SKM-1 treated with dmso at 0.1 percent for 144 hours (cell line): ENCODE measurements at regions not wholly inside any gene's neighbourhood (a gene's known extent, or its start where the extent isn't known, plus 50 kb on each side); places are given as distances from the start of the nearest gene placed in this dataset.

Source experiments
- DNase-seq: peaks from one replicate; lab custom pipeline; 2025; ENCODE audit not compliant: unreplicated experiment; lab: John Stamatoyannopoulos, UW

DNA sequence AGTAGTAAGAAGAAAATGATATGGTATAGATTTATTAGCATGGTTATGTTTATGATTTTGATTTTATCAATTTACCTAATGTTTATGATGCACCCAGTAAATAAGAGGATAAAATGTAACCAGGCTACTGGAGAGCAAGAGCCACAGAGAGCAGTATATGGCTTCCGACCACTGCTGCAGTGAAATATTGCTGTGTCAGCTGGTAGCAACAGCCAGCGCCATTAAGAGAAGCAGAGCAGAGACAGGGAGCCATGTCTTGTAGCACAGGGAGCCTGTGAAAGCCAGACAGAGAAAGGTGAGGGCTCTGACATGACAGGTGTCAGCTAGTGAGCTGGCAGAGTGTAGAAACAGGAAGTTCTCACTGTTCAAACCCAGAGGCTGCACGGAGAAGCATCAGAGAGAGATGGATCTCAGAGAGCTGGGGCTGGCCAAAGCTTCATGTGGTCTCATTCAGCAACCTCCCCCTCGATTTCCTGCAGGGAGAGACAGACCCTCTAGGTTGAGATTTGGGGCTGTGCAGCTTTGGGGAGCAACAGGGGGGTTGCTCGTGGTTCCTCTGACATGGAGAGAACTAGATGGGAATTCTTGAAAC, 202.1 kb downstream of the MED10 start:
- DNase-seq = no peak

DNA sequence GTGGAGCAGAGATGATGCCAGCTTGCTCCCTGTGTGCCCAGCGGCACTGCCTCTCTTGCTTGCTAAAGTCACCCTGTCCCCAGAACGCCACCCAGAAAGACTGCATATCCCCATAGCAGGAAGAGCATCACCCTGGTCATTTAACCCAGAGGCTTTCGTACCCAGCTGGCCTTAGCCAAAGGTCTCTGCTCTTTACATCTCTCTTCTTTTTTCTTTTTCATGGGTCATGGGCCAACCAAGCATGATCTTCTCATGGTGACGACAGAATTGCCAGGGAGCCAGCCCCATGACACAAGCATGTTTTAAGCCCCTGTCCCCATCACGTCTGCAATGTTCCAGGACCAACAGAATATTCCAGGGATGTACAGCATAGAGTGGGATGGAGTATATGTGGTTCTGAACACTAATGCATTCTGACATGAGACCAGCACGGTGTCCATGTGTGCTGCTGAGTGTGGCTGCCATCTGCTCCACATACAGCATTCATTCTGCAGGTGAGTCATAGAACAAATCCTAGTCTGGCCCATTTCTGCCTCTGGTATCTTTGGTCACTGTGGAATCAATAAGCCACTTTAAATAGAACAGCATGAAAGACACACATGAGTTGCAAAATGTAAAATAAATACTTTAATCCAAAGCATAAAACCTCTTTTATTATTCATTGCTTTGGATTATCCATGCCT, 203.0 kb downstream of the MED10 start:
- no peak for DNase-seq

- DNase-seq = no peak
Measured at GRCh38 chr5:6169660-6170059, 208.7 kb downstream of the MED10 start.

DNA sequence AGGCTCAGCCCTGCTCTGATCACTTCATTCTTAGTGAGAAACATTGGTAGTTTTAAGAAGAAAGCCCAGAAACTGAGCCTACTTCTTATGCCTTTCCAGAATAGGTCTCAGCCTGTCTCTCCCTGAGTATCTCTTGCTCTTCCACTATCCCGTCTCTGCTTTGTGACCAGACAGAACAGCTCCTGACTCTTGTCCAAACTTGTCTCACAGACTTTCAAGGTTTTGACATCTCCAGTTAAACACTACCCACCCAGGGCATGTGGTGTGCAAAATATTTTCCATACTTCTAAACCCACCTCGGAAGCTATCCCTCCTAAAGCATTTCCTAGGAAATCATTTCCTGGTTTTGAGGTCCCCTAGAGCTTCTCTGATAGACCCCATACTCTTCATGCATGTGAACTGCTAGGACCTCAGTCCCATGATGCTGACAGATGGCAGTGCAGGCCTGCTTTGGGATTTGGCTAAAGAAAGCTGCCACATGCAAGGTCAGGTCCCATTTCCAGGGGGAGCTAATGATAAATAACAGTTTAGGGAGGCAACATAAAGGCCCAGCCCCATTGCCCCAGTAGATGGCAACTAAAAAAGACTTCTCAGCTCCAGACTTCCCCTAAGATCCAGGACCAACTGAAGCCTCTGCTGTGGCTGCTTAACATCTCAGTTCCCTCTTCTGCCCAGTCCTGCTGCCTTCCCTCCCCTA, 211.5 kb downstream of the MED10 start:
- no peak for DNase-seq

DNA sequence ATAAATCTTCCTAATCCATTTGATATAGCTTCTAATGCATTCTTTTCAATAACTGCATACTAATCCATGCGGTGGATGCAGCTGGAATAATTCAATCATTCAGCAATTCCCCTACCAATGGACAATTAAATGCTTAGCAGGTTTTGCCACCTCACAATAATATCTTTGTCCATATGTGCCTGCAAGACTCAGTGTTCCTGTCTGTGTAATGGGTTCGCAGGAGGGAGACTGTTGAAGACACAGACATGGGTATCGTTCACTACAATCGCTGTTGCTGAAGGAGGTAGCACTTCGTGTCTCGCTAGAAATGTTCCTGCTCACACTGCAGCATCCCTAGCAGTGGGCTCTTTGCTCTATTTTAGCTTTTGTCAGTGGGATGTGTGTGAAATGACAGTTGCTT, 214.4 kb downstream of the MED10 start:
- DNase-seq = no peak

- DNase-seq = no peak
Measured at GRCh38 chr5:6162175-6162574, 216.2 kb downstream of the MED10 start.

- DNase-seq = no peak
Measured at GRCh38 chr5:6161257-6161656, 217.1 kb downstream of the MED10 start.

GRCh38 chr5:6159832-6160430, 218.4 kb downstream of the MED10 start:
- DNase-seq = no peak

DNA sequence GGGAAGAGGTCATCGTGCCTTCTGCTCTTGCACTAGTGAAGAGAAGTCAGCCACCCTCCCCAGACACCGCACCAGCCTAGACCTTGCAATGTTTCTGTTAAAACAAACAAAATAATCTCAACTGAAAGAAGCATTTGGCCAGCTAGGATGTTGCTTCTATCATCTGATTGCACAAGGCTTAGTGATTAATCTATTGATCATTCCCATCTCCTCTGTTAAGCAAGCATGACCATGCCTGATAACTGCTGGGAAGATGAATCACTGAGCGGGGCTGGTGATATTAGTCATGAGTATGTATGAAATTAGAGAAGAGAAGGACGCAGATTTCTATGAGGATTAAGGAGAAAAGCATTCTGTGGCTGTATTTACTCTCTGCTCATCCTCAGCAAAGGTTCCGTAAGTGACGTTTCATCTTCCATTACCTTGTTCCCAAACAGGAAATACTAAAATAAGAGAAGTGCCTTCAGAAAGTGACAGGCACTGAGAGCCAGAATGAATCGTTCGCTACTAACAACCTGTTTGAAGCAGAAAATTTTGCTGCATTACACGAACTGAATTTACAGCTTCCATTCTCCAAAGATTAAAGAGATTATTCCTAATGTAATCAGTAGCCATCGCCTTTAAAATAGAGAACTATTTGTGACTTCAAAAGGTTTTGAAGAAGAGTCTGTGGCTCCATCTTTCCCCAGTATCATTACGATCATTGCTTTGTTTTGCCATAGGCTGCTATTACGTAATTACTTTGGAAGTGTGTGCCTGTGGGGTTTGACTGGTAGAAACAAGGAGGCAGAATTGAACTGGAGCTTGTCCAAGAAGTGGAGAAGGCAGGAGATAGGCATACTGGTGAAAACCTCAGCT, 219.1 kb downstream of the MED10 start:
- no peak for DNase-seq

- DNase-seq = no peak
Measured at GRCh38 chr5:6154216-6154615, 224.1 kb downstream of the MED10 start.

- no peak for DNase-seq
Measured at GRCh38 chr5:6146271-6146670, 232.1 kb downstream of the MED10 start.

DNA sequence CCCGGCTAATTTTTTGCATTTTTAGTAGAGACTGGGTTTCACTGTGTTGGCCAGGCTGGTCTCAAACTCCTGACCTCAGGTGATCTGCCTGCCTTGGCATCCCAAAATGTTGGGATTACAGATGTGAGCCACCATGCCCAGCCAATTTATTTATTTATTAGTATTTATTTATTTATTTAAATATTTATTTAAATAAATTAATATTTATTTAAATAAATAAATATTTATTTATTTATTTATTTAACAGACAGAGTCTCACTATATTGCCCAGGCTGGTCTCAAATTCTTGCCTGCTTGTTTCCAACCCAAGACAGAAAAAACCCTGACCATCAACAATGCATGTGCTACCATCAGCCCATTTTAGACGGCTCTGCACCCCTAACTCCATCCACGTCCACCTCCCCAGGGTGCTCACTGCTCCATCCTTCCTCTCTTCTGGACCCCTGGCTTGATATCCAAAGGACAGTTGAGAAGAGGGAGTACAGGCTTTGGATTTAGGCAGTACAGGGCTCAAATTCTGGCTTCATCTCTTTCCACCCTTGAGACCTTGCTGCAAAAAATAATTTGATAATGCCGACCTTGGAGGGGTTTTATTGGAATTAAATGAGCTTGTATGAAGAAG, 232.6 kb downstream of the MED10 start:
- DNase-seq = no peak

- no peak for DNase-seq
Measured at GRCh38 chr5:6143523-6143922, 234.8 kb downstream of the MED10 start.

DNA sequence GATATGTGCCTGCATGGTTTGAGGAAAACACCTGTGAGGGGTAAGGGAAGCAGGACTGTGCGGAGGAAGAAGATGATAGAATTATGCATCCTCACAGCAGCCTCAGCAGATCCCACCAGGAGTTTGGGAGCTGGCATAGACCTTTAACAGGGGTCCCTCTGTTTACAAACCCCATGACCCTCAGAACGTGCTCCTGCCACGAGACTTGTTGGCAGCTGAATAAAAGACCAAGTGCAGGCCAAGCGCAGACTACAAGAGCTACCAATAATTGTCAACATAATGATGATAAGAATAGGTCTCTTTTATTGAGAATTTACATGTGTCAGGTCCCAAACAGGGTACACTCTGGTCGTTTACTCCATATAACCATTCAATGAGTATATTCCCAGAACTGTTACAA, 236.0 kb downstream of the MED10 start:
- no peak for DNase-seq

DNA sequence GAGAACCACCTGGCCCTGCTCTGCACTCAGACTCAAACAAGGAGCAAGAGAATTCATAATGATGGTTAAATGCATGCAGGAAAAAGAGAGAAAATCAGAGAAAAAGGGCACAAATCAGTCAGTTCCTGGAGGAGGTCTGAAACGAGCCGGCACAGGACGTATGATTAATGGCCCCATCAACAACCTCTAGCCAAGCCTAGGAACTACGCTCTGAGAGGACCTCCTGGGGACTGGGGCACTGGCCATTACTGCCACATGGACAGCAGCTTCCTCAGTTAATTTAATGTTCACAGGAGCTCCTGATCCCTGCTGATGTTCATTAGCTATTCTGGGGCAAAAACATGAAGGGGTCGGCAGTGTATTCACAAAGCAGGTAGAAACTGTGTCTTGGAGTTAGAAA, 238.1 kb downstream of the MED10 start:
- no peak for DNase-seq

DNA sequence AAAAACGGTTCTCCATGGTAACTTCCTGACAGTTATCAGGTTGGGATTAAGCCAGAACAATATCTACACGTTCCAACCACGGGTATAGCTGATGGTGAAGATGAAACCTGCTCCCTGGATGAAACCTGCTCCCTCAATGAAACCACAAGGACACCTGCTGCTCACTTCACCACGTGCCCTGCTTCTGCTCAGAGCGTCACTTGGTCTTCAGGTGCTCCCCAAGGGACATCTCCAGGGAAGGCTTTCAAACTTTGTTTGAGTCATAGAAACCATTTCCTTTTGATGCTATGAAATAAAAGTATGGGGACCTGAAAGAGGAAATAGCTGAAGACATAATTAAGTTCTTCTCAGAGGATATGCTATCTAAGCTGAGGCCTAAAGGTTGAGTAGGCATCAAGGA, 242.4 kb downstream of the MED10 start:
- no peak for DNase-seq

DNA sequence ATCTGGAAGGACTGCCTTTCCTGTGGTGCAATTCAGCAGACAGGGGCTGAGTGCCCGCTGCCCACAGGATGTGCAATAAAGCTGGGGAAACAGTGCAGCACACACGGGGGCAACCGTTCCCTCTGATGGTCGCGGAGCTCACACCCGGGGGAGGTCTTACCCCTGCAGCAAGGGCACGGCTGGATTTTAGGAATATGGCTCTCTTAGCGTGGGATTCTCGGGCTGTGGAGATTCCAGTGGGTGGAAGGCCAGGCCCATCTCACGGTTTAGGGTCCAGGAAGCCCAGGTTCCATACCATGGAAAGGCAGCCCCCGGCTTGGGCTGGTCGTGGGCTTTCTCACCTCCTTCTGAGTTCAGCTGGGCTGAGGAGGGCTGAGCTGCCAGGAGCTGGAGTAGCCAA, 244.1 kb downstream of the MED10 start:
- no peak for DNase-seq

- DNase-seq = no peak
Measured at GRCh38 chr5:6125781-6126180, 252.6 kb downstream of the MED10 start.

GRCh38 chr5:6118691-6119090, 259.7 kb downstream of the MED10 start:
- DNase-seq = no peak

- no peak for DNase-seq
Measured at GRCh38 chr5:6117212-6117611, 261.1 kb downstream of the MED10 start.

- DNase-seq = no peak
Measured at GRCh38 chr5:6115852-6116251, 262.5 kb downstream of the MED10 start.
